ENCODE measurements at regions not wholly inside any gene's neighbourhood (a gene's known extent, or its start where the extent isn't known, plus 50 kb on each side); places are given as distances from the start of the nearest gene placed in this dataset.
"Not testable (repeated sequence)": the region's sequence is repeated elsewhere in the genome, so short reads cannot be mapped to it uniquely, and the experiment has no call there.

DNA sequence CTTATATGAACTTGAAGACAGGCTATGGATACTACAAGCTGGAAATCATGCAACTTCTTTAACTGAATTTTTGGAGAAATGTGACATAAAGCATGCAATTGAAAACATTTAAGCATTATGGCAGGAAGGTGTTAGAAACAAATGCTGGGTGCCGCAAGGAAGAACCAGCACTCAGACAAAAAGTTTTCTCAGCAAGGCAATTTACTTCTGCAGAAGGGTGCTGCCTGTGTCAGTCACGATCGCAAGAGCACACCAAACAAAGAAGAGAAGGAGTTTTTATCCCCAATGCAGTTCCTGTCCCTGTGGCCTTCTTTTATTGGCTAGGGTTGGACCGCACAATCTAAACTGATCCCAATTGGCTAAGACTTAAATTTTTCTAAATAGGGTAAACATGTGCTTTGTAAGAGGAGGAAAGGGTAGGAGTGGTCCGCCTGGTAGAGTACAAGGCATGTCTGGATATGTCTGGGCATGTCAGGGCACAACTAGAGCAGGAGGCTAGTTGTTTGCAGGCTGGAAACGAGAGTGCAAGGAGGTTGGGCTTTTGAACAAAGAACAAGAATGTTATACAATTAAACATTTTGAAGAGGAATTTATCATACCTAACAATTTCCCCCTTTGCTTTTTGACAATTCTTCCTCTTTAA, 109.6 kb upstream of the FAM3C start:
- Mint-ChIP-seq H3K27me3 (ENCODE audit: low read depth) (peaks cover 7% of the 10 kb centered on the region), H3K27ac (no peak overlapping the region), H3K4me1 (ENCODE audit: low read depth) (peaks cover 3% of the 10 kb centered on the region), H3K4me3 (no peak overlapping the region), H3K36me3 (ENCODE audit: low read depth) (no peaks in the 10 kb centered on the region), H3K9me3 (peaks cover 36% of the 10 kb centered on the region)
- DNase-seq: no peak
- CTCF ChIA-PET: no interaction called here
- intact Hi-C loops (cut with micrococcal nuclease): no loop called here

DNA sequence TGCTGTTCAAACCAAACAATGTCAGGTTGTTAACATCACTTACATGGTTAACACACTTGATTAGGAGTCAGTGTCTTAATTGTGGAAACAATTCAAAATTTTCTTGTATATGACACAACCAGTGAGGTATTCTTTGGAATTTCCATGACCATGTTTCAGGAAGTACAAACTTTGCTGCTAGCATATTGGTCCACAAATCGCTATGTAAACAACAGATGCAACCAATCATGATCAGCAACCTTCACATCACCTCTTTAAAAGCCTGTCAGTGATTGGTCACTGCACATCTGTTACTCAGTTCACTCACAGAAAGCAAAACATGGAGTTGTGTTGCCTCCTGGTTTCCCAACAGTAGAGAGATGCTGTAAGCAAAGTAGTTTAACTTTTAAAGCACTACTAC, 108.9 kb upstream of the FAM3C start:
- H3K27ac Mint-ChIP-seq: no peak overlapping the region
- peaks cover 30% of the 10 kb centered on the region for H3K9me3 Mint-ChIP-seq
- H3K27me3 Mint-ChIP-seq (ENCODE audit: low read depth): peaks cover 7% of the 10 kb centered on the region
- H3K4me1 Mint-ChIP-seq (ENCODE audit: low read depth): peaks cover 9% of the 10 kb centered on the region
- no peak overlapping the region for H3K4me3 Mint-ChIP-seq
- DNase-seq: no peak
- no peaks in the 10 kb centered on the region for H3K36me3 Mint-ChIP-seq (ENCODE audit: low read depth)
- intact Hi-C loops (cut with micrococcal nuclease): no loop called here
- CTCF ChIA-PET: no interaction called here

DNA sequence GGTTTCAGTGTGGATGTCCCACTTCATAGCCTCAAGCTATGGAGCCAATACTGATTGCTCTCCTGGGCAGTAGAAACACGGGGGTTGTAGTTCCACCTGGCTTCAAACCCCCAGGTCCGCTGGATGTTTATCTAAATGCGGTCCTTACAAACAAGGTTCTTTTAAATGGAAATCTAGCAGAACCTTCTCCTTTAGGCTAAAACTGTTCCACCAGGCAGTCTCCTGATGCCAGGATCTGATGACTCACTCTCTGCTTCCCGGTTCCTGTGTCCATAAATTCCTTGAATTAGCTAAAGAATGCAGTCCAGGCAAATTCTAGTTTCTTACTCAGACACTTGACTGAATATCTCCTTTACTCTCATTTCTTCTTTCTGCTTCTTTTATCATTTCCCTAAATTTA, 108.4 kb upstream of the FAM3C start:
- H3K27me3 Mint-ChIP-seq (ENCODE audit: low read depth): peaks cover 7% of the 10 kb centered on the region
- peaks cover 14% of the 10 kb centered on the region for H3K4me1 Mint-ChIP-seq (ENCODE audit: low read depth)
- peaks cover 28% of the 10 kb centered on the region for H3K9me3 Mint-ChIP-seq
- no peaks in the 10 kb centered on the region for H3K36me3 Mint-ChIP-seq (ENCODE audit: low read depth)
- no peak overlapping the region for H3K27ac Mint-ChIP-seq
- CTCF ChIA-PET: no interaction called here
- no peak for DNase-seq
- intact Hi-C loops (cut with micrococcal nuclease): loop anchor here (5.0 kb wide), 1 partner anchor 117 kb away; no protein-coding TSS in a partner anchor
- H3K4me3 Mint-ChIP-seq: no peak overlapping the region

DNA sequence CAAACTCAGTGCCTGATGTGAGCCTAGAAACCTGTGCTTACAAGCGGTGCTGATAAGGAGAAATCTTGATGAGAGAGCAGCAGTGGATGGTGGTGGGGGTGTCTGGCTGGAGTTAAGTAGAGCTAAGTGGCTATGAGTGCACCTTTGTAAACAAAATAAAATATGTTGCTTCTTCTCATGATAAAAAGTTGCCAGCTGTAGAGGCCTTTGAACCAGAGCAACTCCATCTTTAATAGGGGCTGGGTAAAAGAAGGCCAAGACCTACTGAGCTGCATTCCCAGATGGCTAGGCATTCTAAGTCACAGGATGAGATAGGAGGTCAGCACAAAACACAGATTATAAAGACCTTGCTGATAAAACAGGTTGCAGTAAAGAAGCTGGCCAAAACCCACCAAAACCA, 107.6 kb upstream of the FAM3C start:
- H3K9me3 Mint-ChIP-seq: peaks cover 28% of the 10 kb centered on the region
- H3K36me3 Mint-ChIP-seq (ENCODE audit: low read depth): no peaks in the 10 kb centered on the region
- no peak overlapping the region for H3K27ac Mint-ChIP-seq
- intact Hi-C loops (cut with micrococcal nuclease): loop anchor here (5.0 kb wide), 1 partner anchor 116 kb away; no protein-coding TSS in a partner anchor
- H3K4me1 Mint-ChIP-seq (ENCODE audit: low read depth): peaks cover 14% of the 10 kb centered on the region
- DNase-seq: no peak
- H3K4me3 Mint-ChIP-seq: no peak overlapping the region
- CTCF ChIA-PET: interaction anchor here (0.7 to 1.1 kb wide), 2 partner anchors 108 to 136 kb away, joined by 3 to 4 read pairs; no protein-coding TSS in a partner anchor
- peaks cover 5% of the 10 kb centered on the region for H3K27me3 Mint-ChIP-seq (ENCODE audit: low read depth)

DNA sequence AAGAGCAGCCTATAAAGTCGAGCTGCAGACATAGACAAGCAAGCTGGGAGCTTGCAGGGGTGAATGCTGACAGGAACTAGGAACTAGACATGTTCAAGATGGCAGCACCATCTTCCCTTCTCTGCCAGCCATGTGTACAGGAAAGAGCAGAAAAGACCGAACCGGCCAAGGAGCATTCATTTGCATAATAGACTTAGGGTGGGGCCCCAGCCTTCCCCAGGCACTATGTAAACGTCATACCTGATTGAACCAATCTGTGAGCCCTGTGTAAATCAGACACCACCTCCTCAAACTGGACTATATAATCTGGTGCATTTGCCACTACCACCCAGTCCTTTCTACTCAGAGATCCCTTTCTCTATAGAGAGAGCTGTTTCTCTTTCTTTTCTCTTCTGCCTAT, 106.9 kb upstream of the FAM3C start:
- CTCF ChIA-PET: interaction anchor here (1.1 kb wide), 1 partner anchor 136 kb away, joined by 4 read pairs; no protein-coding TSS in a partner anchor
- Mint-ChIP-seq H3K27ac (no peak overlapping the region), H3K4me1 (ENCODE audit: low read depth) (peaks cover 14% of the 10 kb centered on the region), H3K4me3 (no peak overlapping the region), H3K36me3 (ENCODE audit: low read depth) (no peaks in the 10 kb centered on the region), H3K9me3 (peaks cover 28% of the 10 kb centered on the region), H3K27me3 (ENCODE audit: low read depth) (peaks cover 2% of the 10 kb centered on the region)
- intact Hi-C loops (cut with micrococcal nuclease): loop anchor here (5.0 kb wide), 1 partner anchor 116 kb away; no protein-coding TSS in a partner anchor
- no peak for DNase-seq

DNA sequence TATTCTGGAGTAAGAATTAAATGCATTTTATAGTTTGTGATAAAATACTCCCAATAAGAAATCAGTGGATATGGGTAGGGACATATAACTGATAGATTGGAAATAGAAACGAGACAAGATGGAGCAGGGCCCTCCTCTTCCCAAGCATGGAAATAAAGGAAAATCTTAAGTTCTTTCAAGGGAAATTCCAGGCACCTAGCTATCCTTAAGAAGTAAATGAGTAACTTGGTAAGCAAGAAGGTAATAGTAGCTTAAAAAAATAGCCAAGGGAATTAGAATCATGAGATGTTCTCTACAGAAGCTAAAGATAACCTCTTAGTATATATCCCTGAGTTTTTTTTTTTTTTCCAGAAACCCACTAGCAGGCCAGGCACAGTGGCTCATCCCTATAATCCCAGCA, 105.5 kb upstream of the FAM3C start:
- intact Hi-C loops (cut with micrococcal nuclease): loop anchor here (5.0 kb wide), 1 partner anchor 114 kb away; no protein-coding TSS in a partner anchor
- no peak overlapping the region for H3K27ac Mint-ChIP-seq
- H3K36me3 Mint-ChIP-seq (ENCODE audit: low read depth): peaks cover 3% of the 10 kb centered on the region
- CTCF ChIA-PET: interaction anchor here (1.5 kb wide), 1 partner anchor 56 kb away, joined by 3 read pairs; no protein-coding TSS in a partner anchor
- no peak for DNase-seq
- H3K4me1 Mint-ChIP-seq (ENCODE audit: low read depth): peaks cover 14% of the 10 kb centered on the region
- no peak overlapping the region for H3K4me3 Mint-ChIP-seq
- peaks cover 2% of the 10 kb centered on the region for H3K27me3 Mint-ChIP-seq (ENCODE audit: low read depth)
- H3K9me3 Mint-ChIP-seq: peaks cover 25% of the 10 kb centered on the region

DNA sequence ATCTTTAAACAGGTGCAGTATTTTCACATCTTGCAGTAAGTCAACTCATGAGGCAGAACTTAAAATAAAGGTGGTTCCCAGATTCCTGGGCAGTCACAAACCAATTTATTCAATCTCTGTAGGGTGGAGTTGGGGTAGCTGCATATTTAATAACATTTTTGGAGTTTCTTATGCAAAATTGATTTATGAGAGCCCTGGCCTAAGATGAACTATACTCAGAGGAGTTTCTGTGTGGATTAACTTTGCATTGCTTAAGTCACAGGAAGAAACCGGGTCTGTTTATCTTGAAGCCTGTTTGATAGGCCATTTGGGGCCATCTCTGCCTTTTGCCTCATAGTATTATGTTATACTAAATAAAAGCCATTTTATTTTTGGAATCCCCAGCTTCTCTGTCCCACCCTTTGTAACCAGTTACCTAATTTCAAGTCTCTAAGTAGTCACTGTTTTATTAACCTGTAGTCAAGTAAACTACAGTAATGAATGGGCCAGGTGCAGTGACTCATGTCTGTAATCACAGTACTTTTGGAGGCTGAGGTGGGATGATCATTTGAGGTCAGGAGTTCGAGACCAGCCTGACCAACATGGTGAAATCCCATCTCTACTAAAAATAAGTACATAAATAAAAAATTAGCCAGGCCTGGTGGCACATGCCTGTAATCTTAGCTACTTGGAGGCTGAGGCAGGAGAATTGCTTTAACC, 104.4 kb upstream of the FAM3C start:
- peaks cover 3% of the 10 kb centered on the region for H3K36me3 Mint-ChIP-seq (ENCODE audit: low read depth)
- H3K27me3 Mint-ChIP-seq (ENCODE audit: low read depth): peaks cover 6% of the 10 kb centered on the region
- no peak overlapping the region for H3K27ac Mint-ChIP-seq
- no peak overlapping the region for H3K4me3 Mint-ChIP-seq
- CTCF ChIA-PET: interaction anchor here (0.6 to 1.5 kb wide), 2 partner anchors 34 to 57 kb away, joined by 3 read pairs; no protein-coding TSS in a partner anchor
- DNase-seq: peak; percentile 22
- peaks cover 14% of the 10 kb centered on the region for H3K4me1 Mint-ChIP-seq (ENCODE audit: low read depth)
- H3K9me3 Mint-ChIP-seq: peaks cover 14% of the 10 kb centered on the region
- intact Hi-C loops (cut with micrococcal nuclease): loop anchor here (5.0 kb wide), 1 partner anchor 113 kb away; no protein-coding TSS in a partner anchor

DNA sequence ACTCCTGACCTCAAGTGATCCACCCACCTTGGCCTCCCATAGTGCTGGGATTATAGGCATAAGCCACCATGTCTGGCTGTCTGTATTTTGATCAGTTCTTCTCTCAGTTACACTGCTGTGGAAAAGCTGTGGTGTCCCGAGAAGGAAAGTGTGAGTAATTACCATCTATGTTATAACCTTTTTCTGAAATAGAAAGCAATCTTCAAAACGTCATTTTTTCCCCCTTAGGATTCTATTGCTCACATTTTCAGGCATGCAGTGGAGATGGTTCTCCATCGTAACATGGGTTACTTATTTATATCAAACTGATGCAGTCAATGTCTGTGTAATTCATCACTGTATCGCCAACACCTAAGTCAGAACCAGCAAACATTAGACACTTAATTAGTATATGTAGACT, 103.5 kb upstream of the FAM3C start:
- Mint-ChIP-seq H3K4me3 (no peak overlapping the region), H3K36me3 (ENCODE audit: low read depth) (peaks cover 3% of the 10 kb centered on the region), H3K27ac (peak overlapping the region; percentile 14), H3K9me3 (peaks cover 6% of the 10 kb centered on the region), H3K27me3 (ENCODE audit: low read depth) (peaks cover 7% of the 10 kb centered on the region), H3K4me1 (ENCODE audit: low read depth) (peaks cover 14% of the 10 kb centered on the region)
- intact Hi-C loops (cut with micrococcal nuclease): loop anchor here (1.0 to 5.0 kb wide), 4 partner anchors 31 to 112 kb away; no protein-coding TSS in a partner anchor
- CTCF ChIA-PET: interaction anchor here (1.2 kb wide), 1 partner anchor 135 kb away, joined by 3 read pairs; no protein-coding TSS in a partner anchor
- peak; percentile 61 for DNase-seq

DNA sequence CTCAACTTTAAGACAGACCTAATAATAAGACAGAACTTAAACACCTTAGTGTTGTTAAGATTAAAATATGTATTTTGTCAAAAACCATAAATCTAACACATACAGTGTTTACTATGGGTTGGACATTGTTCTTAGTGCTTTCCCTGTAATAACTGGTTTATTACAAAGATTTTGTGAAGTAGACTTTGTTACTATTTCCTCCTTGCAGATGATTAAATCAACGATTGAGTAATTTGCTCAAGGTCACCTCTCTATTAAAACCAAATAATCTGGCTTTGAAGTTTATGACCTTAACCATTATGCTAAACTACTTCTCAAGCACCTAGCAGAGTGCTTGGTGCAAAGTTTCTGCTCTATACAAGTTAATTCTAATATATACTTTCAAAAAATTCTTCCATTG, 102.7 kb upstream of the FAM3C start:
- Mint-ChIP-seq H3K4me1 (ENCODE audit: low read depth) (peaks cover 14% of the 10 kb centered on the region), H3K4me3 (no peak overlapping the region), H3K9me3 (peaks cover under 1% of the 10 kb centered on the region), H3K36me3 (ENCODE audit: low read depth) (peaks cover 3% of the 10 kb centered on the region), H3K27me3 (ENCODE audit: low read depth) (peaks cover 6% of the 10 kb centered on the region), H3K27ac (no peak overlapping the region)
- CTCF ChIA-PET: interaction anchor here (1.2 kb wide), 1 partner anchor 134 kb away, joined by 3 read pairs; no protein-coding TSS in a partner anchor
- intact Hi-C loops (cut with micrococcal nuclease): loop anchor here (1.0 kb wide), 3 partner anchors 31 to 61 kb away; no protein-coding TSS in a partner anchor
- DNase-seq: no peak

DNA sequence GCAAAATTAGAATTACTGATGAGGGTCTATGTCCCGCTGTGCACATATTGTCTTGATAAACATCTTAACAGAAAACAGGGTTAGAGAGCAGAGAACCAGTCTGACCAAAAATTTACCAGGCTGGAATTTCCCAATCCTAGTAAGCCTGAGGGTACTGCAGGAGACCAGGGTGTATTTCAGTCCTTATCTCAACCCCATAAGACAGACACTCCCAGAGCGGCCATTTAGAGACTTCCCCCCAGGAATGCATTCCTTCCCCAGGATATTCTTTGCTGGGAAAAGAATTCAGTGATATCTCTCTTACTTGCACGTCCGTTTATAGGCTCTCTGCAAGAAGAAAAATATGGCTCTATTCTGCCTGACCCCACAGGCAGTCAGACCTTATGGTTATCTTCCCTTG, 101.4 kb upstream of the FAM3C start:
- H3K4me3 Mint-ChIP-seq; H3K9me3 Mint-ChIP-seq; H3K27me3 Mint-ChIP-seq (ENCODE audit: low read depth); DNase-seq; intact Hi-C loops (cut with micrococcal nuclease); H3K27ac Mint-ChIP-seq; CTCF ChIA-PET; H3K36me3 Mint-ChIP-seq (ENCODE audit: low read depth): not testable (repeated sequence)
- peaks cover 14% of the 10 kb centered on the region for H3K4me1 Mint-ChIP-seq (ENCODE audit: low read depth)

DNA sequence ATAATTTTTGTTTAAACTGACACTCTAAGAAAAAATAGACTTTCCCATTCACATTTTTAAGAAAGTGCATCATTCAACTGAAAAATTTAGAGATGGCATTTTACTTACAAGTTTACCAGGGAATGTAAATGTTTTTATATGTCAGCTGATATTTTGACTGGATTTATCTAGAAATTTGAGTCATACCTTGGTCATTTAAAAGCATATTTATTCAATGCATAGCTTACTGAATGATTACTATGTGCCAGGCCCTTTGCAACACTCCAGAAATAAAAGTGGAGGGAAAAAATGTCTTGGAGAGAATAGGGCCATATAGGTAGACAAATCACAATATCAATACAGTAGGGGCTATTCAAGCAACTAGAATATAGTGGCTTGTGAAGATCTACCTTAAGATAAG, 98.4 kb upstream of the FAM3C start:
- Mint-ChIP-seq H3K9me3 (no peaks in the 10 kb centered on the region), H3K27me3 (ENCODE audit: low read depth) (peaks cover 6% of the 10 kb centered on the region), H3K27ac (no peak overlapping the region), H3K4me3 (no peak overlapping the region), H3K36me3 (ENCODE audit: low read depth) (peaks cover 3% of the 10 kb centered on the region), H3K4me1 (ENCODE audit: low read depth) (peaks cover under 1% of the 10 kb centered on the region)
- no peak for DNase-seq
- CTCF ChIA-PET: interaction anchor here (1.3 kb wide), 1 partner anchor 14 kb away, joined by 3 read pairs; no protein-coding TSS in a partner anchor
- intact Hi-C loops (cut with micrococcal nuclease): no loop called here

DNA sequence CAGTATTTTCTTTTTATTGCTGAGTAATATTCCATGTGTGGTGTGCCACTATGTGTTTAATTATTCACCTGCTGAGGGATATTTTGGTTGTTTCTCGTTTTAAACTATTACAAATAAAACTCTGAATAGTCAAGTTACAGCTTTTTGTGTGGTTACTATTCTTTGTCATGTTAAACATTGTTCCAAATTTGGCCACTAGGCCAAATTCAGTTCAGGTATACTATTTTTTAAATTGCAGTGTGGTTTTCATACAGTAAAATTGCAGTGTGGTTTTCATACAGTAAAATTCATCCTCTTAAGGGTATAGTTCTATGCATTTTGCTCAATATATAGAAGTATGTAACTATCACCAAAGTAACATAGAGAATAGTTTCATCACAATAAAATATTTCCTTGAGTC, 97.4 kb upstream of the FAM3C start:
- CTCF ChIA-PET: no interaction called here
- H3K27me3 Mint-ChIP-seq (ENCODE audit: low read depth): peaks cover 6% of the 10 kb centered on the region
- no peaks in the 10 kb centered on the region for H3K9me3 Mint-ChIP-seq

More for the DNA sequence above, 97.4 kb upstream of the FAM3C start:
- DNase-seq: no peak
- H3K4me1 Mint-ChIP-seq (ENCODE audit: low read depth): peaks cover 2% of the 10 kb centered on the region
- peaks cover 3% of the 10 kb centered on the region for H3K36me3 Mint-ChIP-seq (ENCODE audit: low read depth)
- H3K4me3 Mint-ChIP-seq: no peak overlapping the region
- no peak overlapping the region for H3K27ac Mint-ChIP-seq
- intact Hi-C loops (cut with micrococcal nuclease): no loop called here

Data from activated naive CD4-positive, alpha-beta T cell treated with anti-CD3 and anti-CD28 coated beads for 36 hours (primary cell).